ENCODE measurements at regions not wholly inside any gene's neighbourhood (a gene's known extent, or its start where the extent isn't known, plus 50 kb on each side); places are given as distances from the start of the nearest gene placed in this dataset.

DNA sequence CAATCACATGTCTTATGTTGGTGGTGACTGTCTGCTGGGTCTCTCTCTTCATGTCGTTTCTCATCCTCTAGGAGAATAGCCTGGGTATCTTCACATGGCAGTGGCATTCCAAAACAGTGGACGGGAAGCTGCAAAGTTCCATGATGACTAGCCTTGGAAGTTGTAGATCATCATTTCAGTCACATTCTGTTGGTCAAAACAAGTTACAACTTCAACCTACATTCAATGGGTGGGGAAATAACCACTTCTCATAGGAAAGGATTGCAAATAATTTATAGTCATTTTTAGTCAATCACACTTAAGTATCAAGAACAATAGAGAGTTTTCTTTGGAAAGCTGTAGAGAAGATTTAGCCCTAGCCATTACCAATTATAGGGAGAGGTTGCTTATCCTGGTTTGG is 395.0 kb upstream of the CDH2 start:
- no peak for TF ChIP-seq ARNTL (CRISPR knock-in tag; IDR thresholded peaks at IDR 0.05; ENCODE audit: borderline replicate concordance, low read depth)
- TF ChIP-seq, protein P1, sequence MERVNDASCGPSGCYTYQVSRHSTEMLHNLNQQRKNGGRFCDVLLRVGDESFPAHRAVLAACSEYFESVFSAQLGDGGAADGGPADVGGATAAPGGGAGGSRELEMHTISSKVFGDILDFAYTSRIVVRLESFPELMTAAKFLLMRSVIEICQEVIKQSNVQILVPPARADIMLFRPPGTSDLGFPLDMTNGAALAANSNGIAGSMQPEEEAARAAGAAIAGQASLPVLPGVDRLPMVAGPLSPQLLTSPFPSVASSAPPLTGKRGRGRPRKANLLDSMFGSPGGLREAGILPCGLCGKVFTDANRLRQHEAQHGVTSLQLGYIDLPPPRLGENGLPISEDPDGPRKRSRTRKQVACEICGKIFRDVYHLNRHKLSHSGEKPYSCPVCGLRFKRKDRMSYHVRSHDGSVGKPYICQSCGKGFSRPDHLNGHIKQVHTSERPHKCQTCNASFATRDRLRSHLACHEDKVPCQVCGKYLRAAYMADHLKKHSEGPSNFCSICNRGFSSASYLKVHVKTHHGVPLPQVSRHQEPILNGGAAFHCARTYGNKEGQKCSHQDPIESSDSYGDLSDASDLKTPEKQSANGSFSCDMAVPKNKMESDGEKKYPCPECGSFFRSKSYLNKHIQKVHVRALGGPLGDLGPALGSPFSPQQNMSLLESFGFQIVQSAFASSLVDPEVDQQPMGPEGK (CRISPR knock-in tag; IDR thresholded peaks at IDR 0.05; ENCODE audit: borderline replicate concordance), result no peak
- no peak for TF ChIP-seq ZFP30 (CRISPR knock-in tag; IDR thresholded peaks at IDR 0.05)
- no peak for TF ChIP-seq TCF4 (CRISPR knock-in tag; IDR thresholded peaks at IDR 0.05; ENCODE audit: borderline replicate concordance)
- TF ChIP-seq, protein P2, sequence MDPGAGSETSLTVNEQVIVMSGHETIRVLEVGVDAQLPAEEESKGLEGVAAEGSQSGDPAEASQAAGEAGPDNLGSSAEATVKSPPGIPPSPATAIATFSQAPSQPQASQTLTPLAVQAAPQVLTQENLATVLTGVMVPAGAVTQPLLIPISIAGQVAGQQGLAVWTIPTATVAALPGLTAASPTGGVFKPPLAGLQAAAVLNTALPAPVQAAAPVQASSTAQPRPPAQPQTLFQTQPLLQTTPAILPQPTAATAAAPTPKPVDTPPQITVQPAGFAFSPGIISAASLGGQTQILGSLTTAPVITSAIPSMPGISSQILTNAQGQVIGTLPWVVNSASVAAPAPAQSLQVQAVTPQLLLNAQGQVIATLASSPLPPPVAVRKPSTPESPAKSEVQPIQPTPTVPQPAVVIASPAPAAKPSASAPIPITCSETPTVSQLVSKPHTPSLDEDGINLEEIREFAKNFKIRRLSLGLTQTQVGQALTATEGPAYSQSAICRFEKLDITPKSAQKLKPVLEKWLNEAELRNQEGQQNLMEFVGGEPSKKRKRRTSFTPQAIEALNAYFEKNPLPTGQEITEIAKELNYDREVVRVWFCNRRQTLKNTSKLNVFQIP (CRISPR knock-in tag; IDR thresholded peaks at IDR 0.05; ENCODE audit: borderline replicate concordance, low read depth), result no peak
- TF ChIP-seq, protein P3, sequence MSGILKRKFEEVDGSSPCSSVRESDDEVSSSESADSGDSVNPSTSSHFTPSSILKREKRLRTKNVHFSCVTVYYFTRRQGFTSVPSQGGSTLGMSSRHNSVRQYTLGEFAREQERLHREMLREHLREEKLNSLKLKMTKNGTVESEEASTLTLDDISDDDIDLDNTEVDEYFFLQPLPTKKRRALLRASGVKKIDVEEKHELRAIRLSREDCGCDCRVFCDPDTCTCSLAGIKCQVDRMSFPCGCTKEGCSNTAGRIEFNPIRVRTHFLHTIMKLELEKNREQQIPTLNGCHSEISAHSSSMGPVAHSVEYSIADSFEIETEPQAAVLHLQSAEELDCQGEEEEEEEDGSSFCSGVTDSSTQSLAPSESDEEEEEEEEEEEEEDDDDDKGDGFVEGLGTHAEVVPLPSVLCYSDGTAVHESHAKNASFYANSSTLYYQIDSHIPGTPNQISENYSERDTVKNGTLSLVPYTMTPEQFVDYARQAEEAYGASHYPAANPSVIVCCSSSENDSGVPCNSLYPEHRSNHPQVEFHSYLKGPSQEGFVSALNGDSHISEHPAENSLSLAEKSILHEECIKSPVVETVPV (CRISPR knock-in tag; IDR thresholded peaks at IDR 0.05), result no peak
- TF ChIP-seq OSR1 (CRISPR knock-in tag; IDR thresholded peaks at IDR 0.05), result no peak
- TF ChIP-seq ZNF565 (CRISPR knock-in tag; conservative IDR thresholded peaks at IDR 0.05; ENCODE audit: low read depth), result no peak
- TF ChIP-seq CSDC2 (CRISPR knock-in tag; IDR thresholded peaks at IDR 0.05), result no peak
- no peak for TF ChIP-seq ISL1 (CRISPR knock-in tag; IDR thresholded peaks at IDR 0.05)
- no peak for TF ChIP-seq TOX (CRISPR knock-in tag; IDR thresholded peaks at IDR 0.05; ENCODE audit: borderline replicate concordance)
- no peak for TF ChIP-seq ZNF70 (CRISPR knock-in tag; IDR thresholded peaks at IDR 0.05)
- no peak for TF ChIP-seq SNAI2 (CRISPR knock-in tag; IDR thresholded peaks at IDR 0.05)

All from SK-N-SH treated with all-trans-retinoic acid at 6 μM for 48 hours (cell line).